ENCODE measurements at regions not wholly inside any gene's neighbourhood (a gene's known extent, or its start where the extent isn't known, plus 50 kb on each side); places are given as distances from the start of the nearest gene placed in this dataset.

DNA sequence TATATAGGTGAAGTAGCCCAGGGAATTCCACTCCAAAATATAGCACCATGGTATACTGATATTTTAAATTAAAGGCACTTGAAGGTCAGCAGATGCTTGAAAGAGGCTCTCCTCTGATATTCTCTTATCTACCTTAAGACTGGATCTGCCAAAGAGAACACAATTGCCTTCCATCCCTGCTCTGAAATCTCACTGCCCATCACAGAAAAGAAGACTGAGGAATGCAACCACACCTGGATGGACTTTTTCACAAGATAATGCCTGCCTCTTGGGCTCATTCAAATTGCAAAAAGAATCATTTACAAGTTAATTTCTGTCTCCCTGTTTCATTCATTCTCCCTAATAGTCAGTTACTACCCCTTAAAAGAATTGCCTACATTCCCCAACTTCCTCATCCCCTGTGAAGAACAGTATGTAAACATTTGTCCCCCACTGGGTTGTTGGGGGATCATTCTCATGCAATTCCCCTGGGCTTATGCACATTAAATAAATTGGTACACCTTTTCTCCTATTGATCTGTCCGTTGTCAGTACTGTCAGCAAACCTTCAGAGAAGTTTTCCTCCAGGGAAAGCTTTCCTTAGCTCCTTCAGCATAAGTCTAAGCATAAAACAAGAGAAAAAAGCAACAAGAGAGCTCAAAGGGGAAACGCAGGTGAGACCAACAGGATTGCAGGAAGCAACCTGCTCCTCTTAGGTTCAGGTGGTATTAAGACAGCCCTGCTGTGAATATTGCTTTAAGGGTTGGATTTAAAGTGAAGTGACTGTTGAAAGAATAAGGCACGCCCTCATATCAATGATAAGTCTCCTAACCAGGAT lies 171.4 kb upstream of the SLC30A5 start:
- TF ChIP-seq, protein P1, sequence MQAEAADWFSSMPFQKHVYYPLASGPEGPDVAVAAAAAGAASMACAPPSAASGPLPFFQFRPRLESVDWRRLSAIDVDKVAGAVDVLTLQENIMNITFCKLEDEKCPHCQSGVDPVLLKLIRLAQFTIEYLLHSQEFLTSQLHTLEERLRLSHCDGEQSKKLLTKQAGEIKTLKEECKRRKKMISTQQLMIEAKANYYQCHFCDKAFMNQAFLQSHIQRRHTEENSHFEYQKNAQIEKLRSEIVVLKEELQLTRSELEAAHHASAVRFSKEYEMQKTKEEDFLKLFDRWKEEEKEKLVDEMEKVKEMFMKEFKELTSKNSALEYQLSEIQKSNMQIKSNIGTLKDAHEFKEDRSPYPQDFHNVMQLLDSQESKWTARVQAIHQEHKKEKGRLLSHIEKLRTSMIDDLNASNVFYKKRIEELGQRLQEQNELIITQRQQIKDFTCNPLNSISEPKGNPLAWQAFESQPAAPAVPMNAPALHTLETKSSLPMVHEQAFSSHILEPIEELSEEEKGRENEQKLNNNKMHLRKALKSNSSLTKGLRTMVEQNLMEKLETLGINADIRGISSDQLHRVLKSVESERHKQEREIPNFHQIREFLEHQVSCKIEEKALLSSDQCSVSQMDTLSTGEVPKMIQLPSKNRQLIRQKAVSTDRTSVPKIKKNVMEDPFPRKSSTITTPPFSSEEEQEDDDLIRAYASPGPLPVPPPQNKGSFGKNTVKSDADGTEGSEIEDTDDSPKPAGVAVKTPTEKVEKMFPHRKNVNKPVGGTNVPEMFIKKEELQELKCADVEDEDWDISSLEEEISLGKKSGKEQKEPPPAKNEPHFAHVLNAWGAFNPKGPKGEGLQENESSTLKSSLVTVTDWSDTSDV (CRISPR knock-in tag; IDR thresholded peaks at IDR 0.05): no peak
- TF ChIP-seq, protein P2, sequence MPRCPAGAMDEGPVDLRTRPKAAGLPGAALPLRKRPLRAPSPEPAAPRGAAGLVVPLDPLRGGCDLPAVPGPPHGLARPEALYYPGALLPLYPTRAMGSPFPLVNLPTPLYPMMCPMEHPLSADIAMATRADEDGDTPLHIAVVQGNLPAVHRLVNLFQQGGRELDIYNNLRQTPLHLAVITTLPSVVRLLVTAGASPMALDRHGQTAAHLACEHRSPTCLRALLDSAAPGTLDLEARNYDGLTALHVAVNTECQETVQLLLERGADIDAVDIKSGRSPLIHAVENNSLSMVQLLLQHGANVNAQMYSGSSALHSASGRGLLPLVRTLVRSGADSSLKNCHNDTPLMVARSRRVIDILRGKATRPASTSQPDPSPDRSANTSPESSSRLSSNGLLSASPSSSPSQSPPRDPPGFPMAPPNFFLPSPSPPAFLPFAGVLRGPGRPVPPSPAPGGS (CRISPR knock-in tag; IDR thresholded peaks at IDR 0.05): no peak
- TF ChIP-seq, protein P3, sequence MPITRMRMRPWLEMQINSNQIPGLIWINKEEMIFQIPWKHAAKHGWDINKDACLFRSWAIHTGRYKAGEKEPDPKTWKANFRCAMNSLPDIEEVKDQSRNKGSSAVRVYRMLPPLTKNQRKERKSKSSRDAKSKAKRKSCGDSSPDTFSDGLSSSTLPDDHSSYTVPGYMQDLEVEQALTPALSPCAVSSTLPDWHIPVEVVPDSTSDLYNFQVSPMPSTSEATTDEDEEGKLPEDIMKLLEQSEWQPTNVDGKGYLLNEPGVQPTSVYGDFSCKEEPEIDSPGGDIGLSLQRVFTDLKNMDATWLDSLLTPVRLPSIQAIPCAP (CRISPR knock-in tag; IDR thresholded peaks at IDR 0.05; ENCODE audit: low read depth): no peak
- no peak for TF ChIP-seq MXI1 (IDR thresholded peaks at IDR 0.05; ENCODE audit: borderline replicate concordance, low read depth, low read length)
- TF ChIP-seq, protein P4, sequence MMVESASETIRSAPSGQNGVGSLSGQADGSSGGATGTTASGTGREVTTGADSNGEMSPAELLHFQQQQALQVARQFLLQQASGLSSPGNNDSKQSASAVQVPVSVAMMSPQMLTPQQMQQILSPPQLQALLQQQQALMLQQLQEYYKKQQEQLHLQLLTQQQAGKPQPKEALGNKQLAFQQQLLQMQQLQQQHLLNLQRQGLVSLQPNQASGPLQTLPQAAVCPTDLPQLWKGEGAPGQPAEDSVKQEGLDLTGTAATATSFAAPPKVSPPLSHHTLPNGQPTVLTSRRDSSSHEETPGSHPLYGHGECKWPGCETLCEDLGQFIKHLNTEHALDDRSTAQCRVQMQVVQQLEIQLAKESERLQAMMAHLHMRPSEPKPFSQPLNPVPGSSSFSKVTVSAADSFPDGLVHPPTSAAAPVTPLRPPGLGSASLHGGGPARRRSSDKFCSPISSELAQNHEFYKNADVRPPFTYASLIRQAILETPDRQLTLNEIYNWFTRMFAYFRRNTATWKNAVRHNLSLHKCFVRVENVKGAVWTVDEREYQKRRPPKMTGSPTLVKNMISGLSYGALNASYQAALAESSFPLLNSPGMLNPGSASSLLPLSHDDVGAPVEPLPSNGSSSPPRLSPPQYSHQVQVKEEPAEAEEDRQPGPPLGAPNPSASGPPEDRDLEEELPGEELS (CRISPR knock-in tag; IDR thresholded peaks at IDR 0.05): no peak
- TF ChIP-seq, protein P5, sequence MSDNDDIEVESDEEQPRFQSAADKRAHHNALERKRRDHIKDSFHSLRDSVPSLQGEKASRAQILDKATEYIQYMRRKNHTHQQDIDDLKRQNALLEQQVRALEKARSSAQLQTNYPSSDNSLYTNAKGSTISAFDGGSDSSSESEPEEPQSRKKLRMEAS (IDR thresholded peaks at IDR 0.05): no peak

Measured in HepG2 (cell line).